CD14-positive monocyte (primary cell): ENCODE measurements at regions not wholly inside any gene's neighbourhood (a gene's known extent, or its start where the extent isn't known, plus 50 kb on each side); places are given as distances from the start of the nearest gene placed in this dataset.
"Not testable (repeated sequence)": the region's sequence is repeated elsewhere in the genome, so short reads cannot be mapped to it uniquely, and the experiment has no call there.

Source experiments
- DNase-seq, 3 donors: peaks; one replicate each; pipeline ENCODE4 v3.0.0-alpha.2; 2011 to 2022
- H2AFZ ChIP-seq: 2 replicates; pipeline ENCODE4 v1.6.0; 2012; ENCODE audit warnings: mild to moderate bottlenecking, low read depth, low read length, inconsistent platforms; ENCODE audit not compliant: insufficient read depth, poor library complexity, severe bottlenecking
- H3K27ac ChIP-seq, 2 donors: 1 replicate in 1 of 2; 2 replicates in 1 of 2; pipeline ENCODE4 v1.5.1; 2012 to 2013; ENCODE audit warnings: low read length in 2 of 2, control low read depth in 1 of 2, inconsistent platforms in 1 of 2, low read depth in 1 of 2, mild to moderate bottlenecking in 1 of 2
- H3K27me3 ChIP-seq, 2 donors: one replicate each; pipeline versions ENCODE4 v1.6.0 to v1.6.1; 2011 to 2013; ENCODE audit warnings: low read length in 2 of 2; ENCODE audit not compliant: control insufficient read depth in 2 of 2, insufficient read depth in 2 of 2
- H3K36me3 ChIP-seq, 2 donors: replicated peaks in 1 of 2; 1 replicate in 1 of 2; 2 replicates in 1 of 2; pipeline versions ENCODE4 v1.5.1 to v1.6.1; 2012 to 2013; ENCODE audit warnings: low read length in 2 of 2, control low read depth in 1 of 2, inconsistent platforms in 1 of 2, mild to moderate bottlenecking in 1 of 2; ENCODE audit not compliant: insufficient read depth in 2 of 2, control insufficient read depth in 1 of 2
- H3K4me1 ChIP-seq, 2 donors: 1 replicate in 1 of 2; 2 replicates in 1 of 2; pipeline versions ENCODE4 v1.5.1 to v1.6.1; 2012 to 2013; ENCODE audit warnings: low read length in 2 of 2, control low read depth in 1 of 2, inconsistent platforms in 1 of 2, mild to moderate bottlenecking in 1 of 2, moderate library complexity in 1 of 2; ENCODE audit not compliant: insufficient read depth in 2 of 2, control insufficient read depth in 1 of 2
- H3K4me2 ChIP-seq: replicated peaks from 2 replicates; pipeline ENCODE3; 2012; ENCODE audit warnings: low read length, moderate library complexity, mild to moderate bottlenecking; ENCODE audit not compliant: poor library complexity, severe bottlenecking; ENCODE audit errors: extremely low read depth
- H3K4me3 ChIP-seq, 3 experiments: fragments of 200-600 bp in 1 of 3; sonication (generic) in 1 of 3; replicated peaks in 1 of 3; 1 replicate in 2 of 3; 2 replicates in 1 of 3; pipeline ENCODE4 v1.5.1; 2011 to 2013; ENCODE audit warnings: low read length in 3 of 3, mild to moderate bottlenecking in 3 of 3, control low read depth in 2 of 3, low read depth in 2 of 3, inconsistent platforms in 1 of 3, moderate library complexity in 1 of 3
- H3K79me2 ChIP-seq: 2 replicates; pipeline ENCODE4 v1.6.0; 2012; ENCODE audit warnings: mild to moderate bottlenecking, control low read depth, inconsistent platforms, low read length, moderate library complexity; ENCODE audit not compliant: insufficient read depth
- H3K9ac ChIP-seq: 2 replicates; pipeline ENCODE4 v1.6.0; 2017; ENCODE audit warnings: low read length, mild to moderate bottlenecking; ENCODE audit not compliant: insufficient read depth, poor library complexity, severe bottlenecking
- H3K9me3 ChIP-seq, 2 donors: replicated peaks in 1 of 2; 1 replicate in 1 of 2; 2 replicates in 1 of 2; pipeline versions ENCODE4 v1.5.1 to v1.6.1; 2012 to 2013; ENCODE audit warnings: low read length in 2 of 2, control low read depth in 1 of 2; ENCODE audit not compliant: control insufficient read depth in 1 of 2, insufficient read depth in 1 of 2
- H4K20me1 ChIP-seq: 2 replicates; pipeline ENCODE4 v1.6.0; 2012; ENCODE audit warnings: mild to moderate bottlenecking, low read length, control low read depth, moderate library complexity; ENCODE audit not compliant: insufficient read depth
- H3K27ac Mint-ChIP-seq, 7 donors: one replicate each; pipeline ENCODE4 v1.8.0; 2020; ENCODE audit warnings: mild to moderate bottlenecking in 7 of 7, mixed read lengths in 7 of 7, moderate library complexity in 6 of 7, inconsistent platforms in 2 of 7
- H3K27me3 Mint-ChIP-seq, 3 donors: one replicate each; pipeline ENCODE4 v1.8.0; 2021 to 2022; ENCODE audit warnings: low read depth in 3 of 3, mild to moderate bottlenecking in 3 of 3, mixed read lengths in 3 of 3, moderate library complexity in 3 of 3, inconsistent platforms in 1 of 3
- H3K36me3 Mint-ChIP-seq, 2 donors: one replicate each; pipeline ENCODE4 v1.8.0; 2020; ENCODE audit warnings: mixed read lengths in 2 of 2, inconsistent platforms in 1 of 2, mild to moderate bottlenecking in 1 of 2
- H3K4me1 Mint-ChIP-seq: one replicate; pipeline ENCODE4 v1.8.0; 2020; ENCODE audit warnings: mild to moderate bottlenecking, mixed read lengths
- H3K4me3 Mint-ChIP-seq, 2 donors: one replicate each; pipeline ENCODE4 v1.8.0; 2020; ENCODE audit warnings: mild to moderate bottlenecking in 2 of 2, mixed read lengths in 2 of 2, moderate library complexity in 1 of 2
- H3K9me3 Mint-ChIP-seq, 7 donors: one replicate each; pipeline ENCODE4 v1.8.0; 2020 to 2022; ENCODE audit warnings: mixed read lengths in 7 of 7, mild to moderate bottlenecking in 6 of 7, moderate library complexity in 6 of 7, inconsistent platforms in 2 of 7
- WGBS: methylation state at CpG from one replicate; pipeline ENCODE4 v1.1.5; 2013; ENCODE audit warnings: missing lambda C conversion rate; ENCODE audit not compliant: insufficient coverage; 5-methylcytosine and 5-hydroxymethylcytosine counted together
- intact Hi-C, 2 donors: fragments of 100-400 bp; cut with micrococcal nuclease; formaldehyde crosslinking; loops; one replicate each; pipeline versions ENCODE4 v1.15.0 to v1.15.1; 2023
- TF ChIP-seq, protein P1 (sequence below): fragments of 200-600 bp; IDR thresholded peaks from one replicate; pipeline ENCODE4 v1.8.0; 2022; ENCODE audit warnings: antibody characterized with exemption, mild to moderate bottlenecking

DNA sequence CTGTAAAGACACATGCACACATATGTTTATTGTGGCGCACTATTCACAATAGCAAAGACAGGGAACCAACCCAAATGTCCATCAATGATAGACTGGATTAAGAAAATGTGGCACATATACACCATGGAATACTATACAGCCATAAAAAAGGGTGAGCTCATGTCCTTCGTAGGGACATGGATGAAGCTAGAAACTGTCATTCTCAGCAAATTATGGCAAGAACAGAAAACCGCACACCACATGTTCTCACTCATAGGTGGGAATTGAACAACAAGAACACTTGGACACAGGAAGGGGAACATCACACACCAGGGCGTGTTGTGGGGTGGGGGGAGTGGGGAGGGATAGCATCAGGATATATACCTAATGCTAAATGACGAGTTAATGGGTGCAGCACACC lies 304.9 kb upstream of the NRSN1 start:
- 100% methylated on average over 1 of the region's 5 CpGs for WGBS
- intact Hi-C loops, H3K4me2 ChIP-seq, H3K36me3 Mint-ChIP-seq, H3K27ac Mint-ChIP-seq, H3K9ac ChIP-seq, H3K4me3 ChIP-seq, H3K79me2 ChIP-seq, H3K4me1 ChIP-seq, H3K27me3 Mint-ChIP-seq, H3K4me1 Mint-ChIP-seq, H3K9me3 ChIP-seq, DNase-seq, H3K36me3 ChIP-seq, H3K4me3 Mint-ChIP-seq, H4K20me1 ChIP-seq, H2AFZ ChIP-seq, H3K27me3 ChIP-seq, H3K27ac ChIP-seq: not testable (repeated sequence)
- peaks cover 5 to 12% (median 8%) of the 10 kb centered on the region in 7 donors for H3K9me3 Mint-ChIP-seq

DNA sequence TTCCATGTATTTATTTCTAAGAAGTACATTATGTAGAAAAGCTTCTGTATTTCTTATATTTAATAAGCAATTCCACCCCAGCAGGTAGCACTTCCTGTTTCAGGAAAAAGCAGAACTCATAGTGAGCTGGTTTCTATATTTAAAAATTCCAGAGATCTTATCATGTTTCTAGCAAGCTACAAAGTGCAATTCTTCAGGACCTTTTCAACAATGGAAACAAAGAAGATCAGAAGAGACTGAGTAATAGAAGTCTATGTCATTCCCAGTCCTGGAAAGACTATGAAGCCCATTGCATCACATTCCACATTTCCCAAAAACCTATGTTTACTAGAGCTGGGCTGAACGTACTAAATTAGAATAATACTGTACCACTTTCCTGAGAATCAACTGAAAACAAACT lies 302.6 kb upstream of the NRSN1 start:
- TF ChIP-seq, protein P1, sequence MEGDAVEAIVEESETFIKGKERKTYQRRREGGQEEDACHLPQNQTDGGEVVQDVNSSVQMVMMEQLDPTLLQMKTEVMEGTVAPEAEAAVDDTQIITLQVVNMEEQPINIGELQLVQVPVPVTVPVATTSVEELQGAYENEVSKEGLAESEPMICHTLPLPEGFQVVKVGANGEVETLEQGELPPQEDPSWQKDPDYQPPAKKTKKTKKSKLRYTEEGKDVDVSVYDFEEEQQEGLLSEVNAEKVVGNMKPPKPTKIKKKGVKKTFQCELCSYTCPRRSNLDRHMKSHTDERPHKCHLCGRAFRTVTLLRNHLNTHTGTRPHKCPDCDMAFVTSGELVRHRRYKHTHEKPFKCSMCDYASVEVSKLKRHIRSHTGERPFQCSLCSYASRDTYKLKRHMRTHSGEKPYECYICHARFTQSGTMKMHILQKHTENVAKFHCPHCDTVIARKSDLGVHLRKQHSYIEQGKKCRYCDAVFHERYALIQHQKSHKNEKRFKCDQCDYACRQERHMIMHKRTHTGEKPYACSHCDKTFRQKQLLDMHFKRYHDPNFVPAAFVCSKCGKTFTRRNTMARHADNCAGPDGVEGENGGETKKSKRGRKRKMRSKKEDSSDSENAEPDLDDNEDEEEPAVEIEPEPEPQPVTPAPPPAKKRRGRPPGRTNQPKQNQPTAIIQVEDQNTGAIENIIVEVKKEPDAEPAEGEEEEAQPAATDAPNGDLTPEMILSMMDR, result no peak
- Histone ChIP-seq H3K36me3 (no peaks in the 10 kb centered on the region), H3K79me2 (no peaks in the 10 kb centered on the region), H3K4me1 (no peaks in the 10 kb centered on the region), H4K20me1 (no peaks in the 10 kb centered on the region), H3K27ac (no peak overlapping the region), H3K4me2 (no peak overlapping the region), H3K4me3 (no peak overlapping the region), H3K9ac (no peak overlapping the region), H2AFZ (no peak overlapping the region), H3K9me3 (no peaks in the 10 kb centered on the region), H3K27me3 (no peaks in the 10 kb centered on the region)
- no peaks in the 10 kb centered on the region for H3K36me3 Mint-ChIP-seq
- H3K27ac Mint-ChIP-seq, result no peak overlapping the region
- no peaks in the 10 kb centered on the region for H3K27me3 Mint-ChIP-seq
- intact Hi-C loops, result no loop called here
- H3K9me3 Mint-ChIP-seq, result peaks cover 0 to 9% (median 4%) of the 10 kb centered on the region in 7 donors
- no peaks in the 10 kb centered on the region for H3K4me1 Mint-ChIP-seq
- no peak overlapping the region for H3K4me3 Mint-ChIP-seq
- no peak for DNase-seq
- no CpG with 5 or more reads among the region's 1 CpG for WGBS
